Vagina (tissue), 2 donors: ENCODE measurements at regions not wholly inside any gene's neighbourhood (a gene's known extent, or its start where the extent isn't known, plus 50 kb on each side); places are given as distances from the start of the nearest gene placed in this dataset.

Experiments used
- DNase-seq, 2 donors: peaks; one replicate each; pipeline ENCODE4 v3.0.0-alpha.2; 2017; ENCODE audit errors: extremely low spot score in 2 of 2
- H3K27ac ChIP-seq: fragments of 200-600 bp; sonication (generic); one replicate; pipeline ENCODE4 v1.5.1; 2019
- H3K27me3 ChIP-seq: fragments of 200-600 bp; sonication (generic); one replicate; pipeline ENCODE4 v1.5.1; 2019
- H3K36me3 ChIP-seq, 2 donors: fragments of 200-600 bp; sonication (generic); one replicate each; pipeline ENCODE4 v1.5.1; 2017 to 2019
- H3K4me1 ChIP-seq: fragments of 200-600 bp; sonication (generic); one replicate; pipeline ENCODE4 v1.5.1; 2019
- H3K4me3 ChIP-seq, 2 donors: fragments of 200-600 bp; sonication (generic); 1 replicate in 1 of 2; 2 replicates in 1 of 2; pipeline ENCODE4 v1.5.1; 2016 to 2019
- H3K9me3 ChIP-seq: fragments of 200-600 bp; sonication (generic); one replicate; pipeline ENCODE4 v1.5.1; 2019
- CTCF ChIP-seq, 3 experiments: fragments of 450-650 bp in 2 of 3; fragments of 200-600 bp in 1 of 3; sonication (generic) in 1 of 3; IDR thresholded peaks; one replicate each; pipeline ENCODE4 v1.5.1; 2017 to 2019; ENCODE audit warnings: antibody characterized with exemption in 3 of 3, mild to moderate bottlenecking in 2 of 3, moderate library complexity in 2 of 3
- POLR2A ChIP-seq, 2 donors: fragments of 450-650 bp; IDR thresholded peaks; one replicate each; pipeline ENCODE4 v1.6.1; 2017; ENCODE audit warnings: antibody characterized with exemption in 2 of 2, mild to moderate bottlenecking in 2 of 2, moderate library complexity in 2 of 2
- POLR2AphosphoS5 ChIP-seq, 2 donors: sonication (generic); formaldehyde crosslinking; IDR thresholded peaks; one replicate each; pipeline ENCODE4 v1.9.0; 2017; ENCODE audit warnings: antibody characterized with exemption in 2 of 2, mild to moderate bottlenecking in 2 of 2, low read depth in 1 of 2; ENCODE audit not compliant: insufficient read depth in 1 of 2
- intact Hi-C: fragments of 100-400 bp; cut with DNase I; formaldehyde crosslinking; loops from one replicate; pipeline ENCODE4 v1.15.1; 2023

GRCh38 chr2:226223704-226224103, 575.9 kb downstream of the IRS1 start:
- H3K36me3 ChIP-seq: no peaks in the 10 kb centered on the region
- no peak overlapping the region for H3K4me3 ChIP-seq
- H3K27ac ChIP-seq: no peak overlapping the region
- H3K27me3 ChIP-seq: no peaks in the 10 kb centered on the region
- no peaks in the 10 kb centered on the region for H3K9me3 ChIP-seq
- intact Hi-C loops: no loop called here
- TF ChIP-seq POLR2A (IDR thresholded peaks at IDR 0.05) (no peak), CTCF (IDR thresholded peaks at IDR 0.05) (no peak), POLR2AphosphoS5 (IDR thresholded peaks at IDR 0.05; ENCODE audit: insufficient read depth in 1 of 2, low read depth in 1 of 2) (no peak)
- DNase-seq: no peak
- H3K4me1 ChIP-seq: no peaks in the 10 kb centered on the region

- intact Hi-C loops: no loop called here
- no peak overlapping the region for H3K27ac ChIP-seq
- TF ChIP-seq CTCF (IDR thresholded peaks at IDR 0.05): no peak
Observed at GRCh38 chr2:226220511-226220910, 579.1 kb downstream of the IRS1 start.

GRCh38 chr2:226217191-226217590, 582.4 kb downstream of the IRS1 start:
- no peak for DNase-seq
- H3K4me1 ChIP-seq: no peaks in the 10 kb centered on the region
- intact Hi-C loops: no loop called here
- no peak overlapping the region for H3K27ac ChIP-seq
- H3K4me3 ChIP-seq: no peak overlapping the region
- H3K36me3 ChIP-seq: no peaks in the 10 kb centered on the region
- H3K9me3 ChIP-seq: no peaks in the 10 kb centered on the region
- no peak for TF ChIP-seq POLR2A (IDR thresholded peaks at IDR 0.05)
- no peak for TF ChIP-seq POLR2AphosphoS5 (IDR thresholded peaks at IDR 0.05; ENCODE audit: insufficient read depth in 1 of 2, low read depth in 1 of 2)
- no peak for TF ChIP-seq CTCF (IDR thresholded peaks at IDR 0.05)
- no peaks in the 10 kb centered on the region for H3K27me3 ChIP-seq

More at GRCh38 chr2:226220511-226220910, 579.1 kb downstream of the IRS1 start:
- no peaks in the 10 kb centered on the region for H3K36me3 ChIP-seq
- H3K27me3 ChIP-seq: no peaks in the 10 kb centered on the region
- H3K9me3 ChIP-seq: no peaks in the 10 kb centered on the region
- H3K4me1 ChIP-seq: no peaks in the 10 kb centered on the region
- DNase-seq: no peak
- no peak overlapping the region for H3K4me3 ChIP-seq

- no peak for DNase-seq
- TF ChIP-seq POLR2AphosphoS5 (IDR thresholded peaks at IDR 0.05; ENCODE audit: insufficient read depth in 1 of 2, low read depth in 1 of 2): no peak
- TF ChIP-seq CTCF (IDR thresholded peaks at IDR 0.05): no peak
- no peak for TF ChIP-seq POLR2A (IDR thresholded peaks at IDR 0.05)
- intact Hi-C loops: no loop called here
Observed at GRCh38 chr2:226216575-226216974, 583.0 kb downstream of the IRS1 start.

GRCh38 chr2:226215902-226216503, 583.6 kb downstream of the IRS1 start:
- H3K36me3 ChIP-seq: no peaks in the 10 kb centered on the region
- H3K4me1 ChIP-seq: peaks cover 7% of the 10 kb centered on the region
- H3K9me3 ChIP-seq: no peaks in the 10 kb centered on the region
- no peak for TF ChIP-seq POLR2AphosphoS5 (IDR thresholded peaks at IDR 0.05; ENCODE audit: insufficient read depth in 1 of 2, low read depth in 1 of 2)
- peak in 2 of 3 experiments; percentile 29 to 32 for TF ChIP-seq CTCF (IDR thresholded peaks at IDR 0.05)
- intact Hi-C loops: no loop called here
- H3K27ac ChIP-seq: no peak overlapping the region
- H3K27me3 ChIP-seq: no peaks in the 10 kb centered on the region
- H3K4me3 ChIP-seq: no peak overlapping the region
- DNase-seq: no peak

More at GRCh38 chr2:226216575-226216974, 583.0 kb downstream of the IRS1 start:
- no peak overlapping the region for H3K27ac ChIP-seq
- no peaks in the 10 kb centered on the region for H3K36me3 ChIP-seq
- H3K27me3 ChIP-seq: no peaks in the 10 kb centered on the region
- peaks cover 2% of the 10 kb centered on the region for H3K4me1 ChIP-seq
- H3K4me3 ChIP-seq: no peak overlapping the region
- H3K9me3 ChIP-seq: no peaks in the 10 kb centered on the region
